ENCODE measurements at regions not wholly inside any gene's neighbourhood (a gene's known extent, or its start where the extent isn't known, plus 50 kb on each side); places are given as distances from the start of the nearest gene placed in this dataset.

GRCh38 chr9:16347886-16348285 lies 522.6 kb downstream of the BNC2 start:
- DNase-seq = no peak

- DNase-seq = no peak
Measured at GRCh38 chr9:16348531-16348930, 521.9 kb downstream of the BNC2 start.

GRCh38 chr9:16352251-16352650 lies 518.2 kb downstream of the BNC2 start:
- no peak for DNase-seq

- no peak for DNase-seq
Measured at GRCh38 chr9:16352791-16353401, 517.6 kb downstream of the BNC2 start.

- DNase-seq = no peak
Measured at GRCh38 chr9:16356196-16356765, 514.2 kb downstream of the BNC2 start.

- DNase-seq = no peak
Measured at GRCh38 chr9:16357828-16358227, 512.6 kb downstream of the BNC2 start.

GRCh38 chr9:16358751-16359150 lies 511.7 kb downstream of the BNC2 start:
- no peak for DNase-seq
